ENCODE measurements at regions not wholly inside any gene's neighbourhood (a gene's known extent, or its start where the extent isn't known, plus 50 kb on each side); places are given as distances from the start of the nearest gene placed in this dataset.

- TF ChIP-seq POU6F1 (CRISPR knock-in tag; IDR thresholded peaks at IDR 0.05; ENCODE audit: borderline replicate concordance, low read depth) (no peak), PATZ1 (CRISPR knock-in tag; IDR thresholded peaks at IDR 0.05; ENCODE audit: borderline replicate concordance) (no peak), CSDC2 (CRISPR knock-in tag; IDR thresholded peaks at IDR 0.05) (no peak), ISL1 (CRISPR knock-in tag; IDR thresholded peaks at IDR 0.05) (no peak), OSR1 (CRISPR knock-in tag; IDR thresholded peaks at IDR 0.05) (no peak), ZFP30 (CRISPR knock-in tag; IDR thresholded peaks at IDR 0.05) (no peak)
- TF ChIP-seq, protein P1, sequence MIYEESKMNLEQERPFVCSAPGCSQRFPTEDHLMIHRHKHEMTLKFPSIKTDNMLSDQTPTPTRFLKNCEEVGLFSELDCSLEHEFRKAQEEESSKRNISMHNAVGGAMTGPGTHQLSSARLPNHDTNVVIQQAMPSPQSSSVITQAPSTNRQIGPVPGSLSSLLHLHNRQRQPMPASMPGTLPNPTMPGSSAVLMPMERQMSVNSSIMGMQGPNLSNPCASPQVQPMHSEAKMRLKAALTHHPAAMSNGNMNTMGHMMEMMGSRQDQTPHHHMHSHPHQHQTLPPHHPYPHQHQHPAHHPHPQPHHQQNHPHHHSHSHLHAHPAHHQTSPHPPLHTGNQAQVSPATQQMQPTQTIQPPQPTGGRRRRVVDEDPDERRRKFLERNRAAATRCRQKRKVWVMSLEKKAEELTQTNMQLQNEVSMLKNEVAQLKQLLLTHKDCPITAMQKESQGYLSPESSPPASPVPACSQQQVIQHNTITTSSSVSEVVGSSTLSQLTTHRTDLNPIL (CRISPR knock-in tag; IDR thresholded peaks at IDR 0.05; ENCODE audit: low read depth): no peak
These were observed 68.7 kb upstream of the WNT7B start for GRCh38 chr22:46045459-46046298.
